ENCODE measurements at regions not wholly inside any gene's neighbourhood (a gene's known extent, or its start where the extent isn't known, plus 50 kb on each side); places are given as distances from the start of the nearest gene placed in this dataset.

GRCh38 chr3:67291287-67292252, 293.5 kb downstream of the KBTBD8 start:
- DNase-seq: no peak

- DNase-seq: no peak
Observed at GRCh38 chr3:67292356-67293121, 294.4 kb downstream of the KBTBD8 start.

- DNase-seq: no peak
Observed at GRCh38 chr3:67294341-67294740, 296.2 kb downstream of the KBTBD8 start.

GRCh38 chr3:67296039-67296892, 298.2 kb downstream of the KBTBD8 start:
- DNase-seq: no peak

GRCh38 chr3:67297715-67298475, 299.8 kb downstream of the KBTBD8 start:
- no peak for DNase-seq

GRCh38 chr3:67301556-67301955, 303.4 kb downstream of the KBTBD8 start:
- DNase-seq: no peak

GRCh38 chr3:67302489-67302888, 304.4 kb downstream of the KBTBD8 start:
- DNase-seq: no peak

GRCh38 chr3:67305160-67305559, 307.1 kb downstream of the KBTBD8 start:
- DNase-seq: no peak

- no peak for DNase-seq
Observed at GRCh38 chr3:67305922-67306321, 307.8 kb downstream of the KBTBD8 start.

GRCh38 chr3:67311440-67311839, 313.3 kb downstream of the KBTBD8 start:
- DNase-seq: no peak

- no peak for DNase-seq
Observed at GRCh38 chr3:67312155-67312554, 314.0 kb downstream of the KBTBD8 start.

- DNase-seq: no peak
Observed at GRCh38 chr3:67318162-67318561, 320.1 kb downstream of the KBTBD8 start.

GRCh38 chr3:67324554-67324953, 326.4 kb downstream of the KBTBD8 start:
- DNase-seq: no peak

All from NCI-H1694 (cell line).